Activated CD8-positive, alpha-beta memory T cell treated with anti-CD3 and anti-CD28 coated beads, Interleukin-2, amount 50 U/mL, for 48 hours (primary cell): ENCODE measurements at regions not wholly inside any gene's neighbourhood (a gene's known extent, or its start where the extent isn't known, plus 50 kb on each side); places are given as distances from the start of the nearest gene placed in this dataset.
"Not testable (repeated sequence)": the region's sequence is repeated elsewhere in the genome, so short reads cannot be mapped to it uniquely, and the experiment has no call there.

Experiments
- DNase-seq: peaks from one replicate; pipeline ENCODE4 v3.0.0-alpha.2; 2020

GRCh38 chr10:125605167-125605566, 77.8 kb downstream of the TEX36 start:
- no peak for DNase-seq

- no peak for DNase-seq
Observed at GRCh38 chr10:125602825-125603224, 80.1 kb downstream of the TEX36 start.

- no peak for DNase-seq
Observed at GRCh38 chr10:125599194-125599593, 83.8 kb downstream of the TEX36 start.

- no peak for DNase-seq
Observed at GRCh38 chr10:125595911-125596310, 87.1 kb downstream of the TEX36 start.

- DNase-seq: no peak
Observed at GRCh38 chr10:125593644-125594043, 89.3 kb downstream of the TEX36 start.

GRCh38 chr10:125592897-125593296, 90.1 kb downstream of the TEX36 start:
- DNase-seq: no peak

GRCh38 chr10:125591886-125592285, 91.1 kb downstream of the TEX36 start:
- no peak for DNase-seq

GRCh38 chr10:125588738-125589137, 94.2 kb downstream of the TEX36 start:
- DNase-seq: not testable (repeated sequence)

GRCh38 chr10:125584954-125585353, 98.0 kb downstream of the TEX36 start:
- DNase-seq: no peak

GRCh38 chr10:125578658-125579315, 104.2 kb downstream of the TEX36 start:
- DNase-seq: no peak

GRCh38 chr10:125575843-125576242, 107.1 kb downstream of the TEX36 start:
- no peak for DNase-seq

GRCh38 chr10:125568156-125568555, 114.8 kb downstream of the TEX36 start:
- no peak for DNase-seq

GRCh38 chr10:125567529-125567928, 115.4 kb downstream of the TEX36 start:
- DNase-seq: no peak

- no peak for DNase-seq
Observed at GRCh38 chr10:125565046-125565445, 117.9 kb downstream of the TEX36 start.

- no peak for DNase-seq
Observed at GRCh38 chr10:125564570-125564969, 118.4 kb downstream of the TEX36 start.

GRCh38 chr10:125562737-125563136, 120.2 kb downstream of the TEX36 start:
- DNase-seq: no peak

- DNase-seq: no peak
Observed at GRCh38 chr10:125560947-125561346, 122.0 kb downstream of the TEX36 start.

- DNase-seq: no peak
Observed at GRCh38 chr10:125559210-125559609, 123.8 kb downstream of the TEX36 start.

GRCh38 chr10:125557801-125558505, 125.0 kb downstream of the TEX36 start:
- no peak for DNase-seq

- no peak for DNase-seq
Observed at GRCh38 chr10:125557311-125557710, 125.7 kb downstream of the TEX36 start.

GRCh38 chr10:125556882-125557281, 126.1 kb downstream of the TEX36 start:
- DNase-seq: no peak

- DNase-seq: no peak
Observed at GRCh38 chr10:125555743-125556142, 127.2 kb downstream of the TEX36 start.

GRCh38 chr10:125555267-125555666, 127.7 kb downstream of the TEX36 start:
- no peak for DNase-seq

GRCh38 chr10:125554753-125555152, 128.2 kb downstream of the TEX36 start:
- no peak for DNase-seq
